ENCODE measurements at regions not wholly inside any gene's neighbourhood (a gene's known extent, or its start where the extent isn't known, plus 50 kb on each side); places are given as distances from the start of the nearest gene placed in this dataset.

DNA sequence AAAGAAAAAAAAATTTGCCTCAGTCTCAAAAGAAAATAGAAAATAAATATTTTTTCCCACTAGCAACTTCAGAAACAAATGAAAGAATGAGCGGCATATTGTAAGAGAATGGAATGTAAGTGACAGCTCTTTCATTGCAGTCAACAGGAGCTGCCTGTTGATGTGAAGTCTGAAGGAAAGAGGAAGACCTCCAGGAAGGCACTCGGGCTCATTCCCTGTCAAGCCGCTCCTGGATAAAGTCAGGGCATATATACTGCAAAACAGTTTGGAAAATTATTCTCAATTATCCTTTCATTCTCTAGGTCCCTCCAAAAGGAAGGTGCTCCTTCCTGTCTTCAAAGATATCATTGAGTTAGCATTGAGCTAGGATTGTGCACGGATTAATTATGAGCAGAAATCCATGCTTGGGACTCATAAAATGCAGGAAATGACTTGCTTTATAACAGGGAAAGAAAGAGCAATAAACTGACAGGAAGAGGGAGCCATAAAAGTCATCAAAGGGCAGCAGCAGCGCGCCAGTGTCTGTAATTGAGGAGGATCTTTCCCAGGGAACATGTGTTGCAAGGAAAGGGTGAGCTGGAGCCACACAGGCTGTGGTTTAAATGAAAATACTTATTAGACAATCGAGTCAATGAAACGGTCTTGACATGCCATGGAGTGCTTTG, 218.2 kb downstream of the C6orf118 start:
- intact Hi-C loops (cut with DNase I) = no loop called here
- no peak overlapping the region for H3K4me3 ChIP-seq
- no peaks in the 10 kb centered on the region for H3K9me3 ChIP-seq
- H3K27me3 ChIP-seq = no peaks in the 10 kb centered on the region
- no peak for ATAC-seq
- no peak for DNase-seq
- no peaks in the 10 kb centered on the region for H3K4me1 ChIP-seq
- H3K36me3 ChIP-seq = no peaks in the 10 kb centered on the region
- TF ChIP-seq, protein P1, sequence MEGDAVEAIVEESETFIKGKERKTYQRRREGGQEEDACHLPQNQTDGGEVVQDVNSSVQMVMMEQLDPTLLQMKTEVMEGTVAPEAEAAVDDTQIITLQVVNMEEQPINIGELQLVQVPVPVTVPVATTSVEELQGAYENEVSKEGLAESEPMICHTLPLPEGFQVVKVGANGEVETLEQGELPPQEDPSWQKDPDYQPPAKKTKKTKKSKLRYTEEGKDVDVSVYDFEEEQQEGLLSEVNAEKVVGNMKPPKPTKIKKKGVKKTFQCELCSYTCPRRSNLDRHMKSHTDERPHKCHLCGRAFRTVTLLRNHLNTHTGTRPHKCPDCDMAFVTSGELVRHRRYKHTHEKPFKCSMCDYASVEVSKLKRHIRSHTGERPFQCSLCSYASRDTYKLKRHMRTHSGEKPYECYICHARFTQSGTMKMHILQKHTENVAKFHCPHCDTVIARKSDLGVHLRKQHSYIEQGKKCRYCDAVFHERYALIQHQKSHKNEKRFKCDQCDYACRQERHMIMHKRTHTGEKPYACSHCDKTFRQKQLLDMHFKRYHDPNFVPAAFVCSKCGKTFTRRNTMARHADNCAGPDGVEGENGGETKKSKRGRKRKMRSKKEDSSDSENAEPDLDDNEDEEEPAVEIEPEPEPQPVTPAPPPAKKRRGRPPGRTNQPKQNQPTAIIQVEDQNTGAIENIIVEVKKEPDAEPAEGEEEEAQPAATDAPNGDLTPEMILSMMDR (IDR thresholded peaks at IDR 0.05) = no peak
- no peak overlapping the region for H3K27ac ChIP-seq

DNA sequence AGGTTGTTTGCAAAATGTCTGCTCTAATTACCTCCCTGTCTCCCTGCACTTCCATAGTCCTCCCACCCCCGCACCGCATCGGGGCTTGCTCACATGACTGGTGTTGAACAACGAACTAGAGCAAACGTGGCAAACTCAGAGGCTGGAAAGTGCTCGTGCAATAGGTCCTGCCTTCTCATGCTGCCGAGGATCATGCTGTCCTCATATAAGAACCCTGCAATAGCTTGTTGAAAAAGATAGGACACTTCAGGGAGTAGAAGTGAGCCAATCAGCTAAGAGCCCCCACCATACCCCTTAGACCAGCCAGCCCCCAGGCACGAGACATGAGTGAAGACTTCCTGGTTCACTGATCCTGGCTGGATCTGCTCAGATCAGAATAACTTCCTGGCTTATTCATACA, 219.2 kb downstream of the C6orf118 start:
- H3K9me3 ChIP-seq = no peaks in the 10 kb centered on the region
- no peaks in the 10 kb centered on the region for H3K27me3 ChIP-seq
- H3K27ac ChIP-seq = no peak overlapping the region
- TF ChIP-seq, protein P1 (IDR thresholded peaks at IDR 0.05) = no peak
- H3K4me1 ChIP-seq = no peaks in the 10 kb centered on the region
- DNase-seq = no peak
- no peaks in the 10 kb centered on the region for H3K36me3 ChIP-seq
- intact Hi-C loops (cut with DNase I) = no loop called here
- H3K4me3 ChIP-seq = no peak overlapping the region
- no peak for ATAC-seq

DNA sequence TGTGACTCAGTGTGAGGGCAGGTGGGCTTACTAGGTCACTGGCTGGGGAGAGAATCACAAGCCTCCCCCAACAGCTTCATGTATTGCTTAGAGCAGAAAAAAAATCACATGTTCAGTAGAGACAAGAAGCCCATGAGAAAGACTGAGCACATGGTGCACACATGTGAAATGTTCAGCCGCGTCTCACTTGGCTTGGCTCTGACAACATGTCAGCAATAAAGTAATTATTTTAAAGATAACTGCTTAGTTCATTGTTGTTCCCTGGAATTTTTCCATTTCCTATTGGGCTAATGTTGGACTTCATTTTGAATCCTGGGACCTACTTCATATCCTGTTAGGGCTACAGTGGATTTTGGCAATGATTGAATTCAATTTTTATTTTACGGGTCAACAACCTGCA, 222.6 kb downstream of the C6orf118 start:
- no peak for ATAC-seq
- no peak overlapping the region for H3K27ac ChIP-seq
- H3K9me3 ChIP-seq = no peaks in the 10 kb centered on the region
- intact Hi-C loops (cut with DNase I) = no loop called here
- TF ChIP-seq, protein P1 (IDR thresholded peaks at IDR 0.05) = no peak
- DNase-seq = no peak
- H3K27me3 ChIP-seq = no peaks in the 10 kb centered on the region
- H3K36me3 ChIP-seq = no peaks in the 10 kb centered on the region
- H3K4me3 ChIP-seq = no peak overlapping the region
- no peaks in the 10 kb centered on the region for H3K4me1 ChIP-seq

DNA sequence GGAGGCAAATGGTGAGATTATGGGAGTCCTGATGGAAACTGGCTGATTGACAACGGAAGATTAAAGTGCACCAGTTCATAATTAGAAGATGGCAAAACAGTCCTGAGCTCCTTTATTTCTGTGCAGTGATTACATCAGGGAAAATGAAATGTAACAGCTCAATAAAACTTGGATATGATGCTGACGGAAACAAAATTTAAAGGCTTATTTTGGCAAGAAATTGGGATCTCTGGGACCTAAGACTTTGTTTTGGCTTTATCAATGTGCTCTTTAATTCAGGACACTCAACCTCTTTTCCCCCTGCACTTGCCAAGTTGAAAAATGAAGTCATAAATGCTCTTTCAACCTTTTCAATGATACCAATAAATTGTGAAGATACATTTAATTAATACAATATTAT, 226.8 kb downstream of the C6orf118 start:
- intact Hi-C loops (cut with DNase I) = no loop called here
- Histone ChIP-seq H3K27ac (no peak overlapping the region), H3K27me3 (no peaks in the 10 kb centered on the region), H3K36me3 (no peaks in the 10 kb centered on the region), H3K9me3 (no peaks in the 10 kb centered on the region), H3K4me3 (no peak overlapping the region), H3K4me1 (no peaks in the 10 kb centered on the region)
- ATAC-seq (no peak), DNase-seq (no peak)
- TF ChIP-seq, protein P1 (IDR thresholded peaks at IDR 0.05) = no peak

DNA sequence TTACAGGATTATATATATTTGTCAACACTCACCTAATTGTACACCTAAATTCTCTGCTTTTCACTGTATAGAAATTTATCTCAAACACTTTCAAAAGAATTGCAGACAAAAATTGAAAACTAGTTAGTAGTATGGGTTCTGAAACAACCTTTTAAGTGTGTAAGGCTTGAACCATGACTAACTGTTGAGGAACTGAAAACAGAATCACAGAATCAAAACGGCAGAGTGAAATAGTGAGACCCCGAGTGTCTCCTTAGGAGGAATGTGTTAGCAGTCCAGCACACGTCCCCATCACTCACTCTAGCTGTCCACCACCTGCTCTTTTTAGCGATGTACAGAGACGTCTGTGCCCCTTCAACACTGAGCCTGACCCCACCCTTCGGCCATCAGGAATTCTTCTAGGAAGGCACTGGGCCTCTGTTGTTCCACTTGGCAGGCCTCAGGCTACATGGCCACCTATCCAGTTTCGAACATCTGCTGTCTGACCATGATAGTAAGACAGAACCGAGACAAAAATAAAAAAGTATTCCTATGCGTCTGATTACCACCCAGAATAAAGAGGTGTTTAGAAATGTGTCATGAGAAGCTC, 227.4 kb downstream of the C6orf118 start:
- no peak for ATAC-seq
- TF ChIP-seq, protein P1 (IDR thresholded peaks at IDR 0.05) = no peak
- intact Hi-C loops (cut with DNase I) = no loop called here
- Histone ChIP-seq H3K27me3 (no peaks in the 10 kb centered on the region), H3K9me3 (no peaks in the 10 kb centered on the region), H3K36me3 (no peaks in the 10 kb centered on the region), H3K4me1 (no peaks in the 10 kb centered on the region), H3K27ac (no peak overlapping the region), H3K4me3 (no peak overlapping the region)
- no peak for DNase-seq
